Esophagus muscularis mucosa (tissue), 4 donors: ENCODE measurements at regions not wholly inside any gene's neighbourhood (a gene's known extent, or its start where the extent isn't known, plus 50 kb on each side); places are given as distances from the start of the nearest gene placed in this dataset.

Experiments used
- EP300 ChIP-seq: sonication (generic); formaldehyde crosslinking; IDR thresholded peaks from one replicate; pipeline ENCODE4 v1.6.1; 2017; ENCODE audit warnings: antibody characterized with exemption
- POLR2A ChIP-seq: fragments of 450-650 bp; IDR thresholded peaks from one replicate; pipeline ENCODE4 v1.6.1; 2017; ENCODE audit warnings: antibody characterized with exemption, moderate library complexity, mild to moderate bottlenecking, low read depth
- POLR2AphosphoS5 ChIP-seq, 2 donors: sonication (generic); formaldehyde crosslinking; IDR thresholded peaks; one replicate each; pipeline ENCODE4 v1.6.1; 2017; ENCODE audit warnings: antibody characterized with exemption in 2 of 2
- TF ChIP-seq, protein P1 (sequence below), 3 experiments: fragments of 200-600 bp in 2 of 3; fragments of 450-650 bp in 1 of 3; sonication (generic) in 2 of 3; IDR thresholded peaks; one replicate each; pipeline ENCODE4 v1.5.1; 2017 to 2019; ENCODE audit warnings: antibody characterized with exemption in 3 of 3, mild to moderate bottlenecking in 2 of 3, moderate library complexity in 1 of 3

DNA sequence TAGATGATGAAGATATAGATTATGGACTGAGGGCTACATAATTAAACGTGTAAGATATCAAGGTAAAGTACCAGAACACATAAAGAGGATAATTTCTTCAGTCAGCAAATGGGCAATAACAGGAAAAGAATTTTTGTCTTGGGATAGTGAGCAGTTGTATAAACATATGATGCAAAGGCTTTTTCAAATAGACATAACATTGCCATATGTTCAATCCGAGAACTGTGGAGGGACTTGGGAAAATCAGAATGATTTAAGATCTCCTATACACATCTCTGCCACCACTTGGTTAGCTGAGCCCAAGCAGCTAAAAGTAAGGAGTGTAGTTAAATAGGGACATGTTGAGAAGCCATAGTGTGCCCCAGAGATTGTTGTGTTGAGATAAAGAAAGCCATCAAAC is 287.6 kb upstream of the ZNF521 start:
- TF ChIP-seq, protein P1, sequence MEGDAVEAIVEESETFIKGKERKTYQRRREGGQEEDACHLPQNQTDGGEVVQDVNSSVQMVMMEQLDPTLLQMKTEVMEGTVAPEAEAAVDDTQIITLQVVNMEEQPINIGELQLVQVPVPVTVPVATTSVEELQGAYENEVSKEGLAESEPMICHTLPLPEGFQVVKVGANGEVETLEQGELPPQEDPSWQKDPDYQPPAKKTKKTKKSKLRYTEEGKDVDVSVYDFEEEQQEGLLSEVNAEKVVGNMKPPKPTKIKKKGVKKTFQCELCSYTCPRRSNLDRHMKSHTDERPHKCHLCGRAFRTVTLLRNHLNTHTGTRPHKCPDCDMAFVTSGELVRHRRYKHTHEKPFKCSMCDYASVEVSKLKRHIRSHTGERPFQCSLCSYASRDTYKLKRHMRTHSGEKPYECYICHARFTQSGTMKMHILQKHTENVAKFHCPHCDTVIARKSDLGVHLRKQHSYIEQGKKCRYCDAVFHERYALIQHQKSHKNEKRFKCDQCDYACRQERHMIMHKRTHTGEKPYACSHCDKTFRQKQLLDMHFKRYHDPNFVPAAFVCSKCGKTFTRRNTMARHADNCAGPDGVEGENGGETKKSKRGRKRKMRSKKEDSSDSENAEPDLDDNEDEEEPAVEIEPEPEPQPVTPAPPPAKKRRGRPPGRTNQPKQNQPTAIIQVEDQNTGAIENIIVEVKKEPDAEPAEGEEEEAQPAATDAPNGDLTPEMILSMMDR (IDR thresholded peaks at IDR 0.05): no peak
- TF ChIP-seq POLR2A: no peak
- TF ChIP-seq POLR2AphosphoS5 (IDR thresholded peaks at IDR 0.05): no peak
- no peak for TF ChIP-seq EP300
